HUES6 (cell line): ENCODE measurements at regions not wholly inside any gene's neighbourhood (a gene's known extent, or its start where the extent isn't known, plus 50 kb on each side); places are given as distances from the start of the nearest gene placed in this dataset.
"Not testable (repeated sequence)": the region's sequence is repeated elsewhere in the genome, so short reads cannot be mapped to it uniquely, and the experiment has no call there.

Experiments used
- H3K27ac ChIP-seq: 2 replicates; pipeline ENCODE4 v1.7.0; 2013; ENCODE audit warnings: low read depth, mild to moderate bottlenecking, low read length, inconsistent platforms
- H3K27me3 ChIP-seq: 2 replicates; pipeline ENCODE4 v1.6.1; 2013; ENCODE audit warnings: low read length; ENCODE audit not compliant: control insufficient read depth, insufficient read depth
- H3K36me3 ChIP-seq: 2 replicates; pipeline ENCODE4 v1.6.1; 2013; ENCODE audit warnings: low read length; ENCODE audit not compliant: control insufficient read depth, insufficient read depth
- H3K4me1 ChIP-seq: 2 replicates; pipeline ENCODE4 v1.6.1; 2013; ENCODE audit warnings: low read length; ENCODE audit not compliant: control insufficient read depth, insufficient read depth
- H3K4me3 ChIP-seq: 2 replicates; pipeline ENCODE4 v1.5.1; 2013; ENCODE audit warnings: low read depth, low read length
- H3K9ac ChIP-seq: one replicate; pipeline ENCODE4 v1.6.1; 2013; ENCODE audit warnings: mild to moderate bottlenecking, low read length
- H3K9me3 ChIP-seq: 2 replicates; pipeline ENCODE4 v1.6.1; 2013; ENCODE audit warnings: low read depth, low read length; ENCODE audit not compliant: control insufficient read depth, insufficient read depth

- H3K36me3 ChIP-seq: no peaks in the 10 kb centered on the region
- H3K4me1 ChIP-seq: peaks cover 13% of the 10 kb centered on the region
- H3K9ac ChIP-seq: no peak overlapping the region
- H3K27ac ChIP-seq: no peak overlapping the region
- no peaks in the 10 kb centered on the region for H3K9me3 ChIP-seq
- H3K4me3 ChIP-seq: no peak overlapping the region
- no peaks in the 10 kb centered on the region for H3K27me3 ChIP-seq
Observed at GRCh38 chr2:216932863-216933548, 73.1 kb upstream of the TNP1 start.

- Histone ChIP-seq H3K27me3 (no peaks in the 10 kb centered on the region), H3K9me3 (no peaks in the 10 kb centered on the region), H3K36me3 (no peaks in the 10 kb centered on the region), H3K4me1 (peaks cover 13% of the 10 kb centered on the region), H3K9ac (no peak overlapping the region), H3K27ac (no peak overlapping the region), H3K4me3 (no peak overlapping the region)
Observed at GRCh38 chr2:216932113-216932862, 72.4 kb upstream of the TNP1 start.

GRCh38 chr2:216930716-216931115 is 70.9 kb upstream of the TNP1 start:
- Histone ChIP-seq H3K27me3 (no peaks in the 10 kb centered on the region), H3K9ac (no peak overlapping the region), H3K27ac (no peak overlapping the region), H3K9me3 (no peaks in the 10 kb centered on the region), H3K4me3 (no peak overlapping the region), H3K4me1 (peaks cover 13% of the 10 kb centered on the region), H3K36me3 (no peaks in the 10 kb centered on the region)

- H3K27me3 ChIP-seq, H3K9ac ChIP-seq, H3K27ac ChIP-seq, H3K4me3 ChIP-seq, H3K36me3 ChIP-seq, H3K9me3 ChIP-seq: not testable (repeated sequence)
- peaks cover 16% of the 10 kb centered on the region for H3K4me1 ChIP-seq
Observed at GRCh38 chr2:216929338-216929737, 69.5 kb upstream of the TNP1 start.

- no peak overlapping the region for H3K9ac ChIP-seq
- no peaks in the 10 kb centered on the region for H3K36me3 ChIP-seq
- no peak overlapping the region for H3K27ac ChIP-seq
- no peaks in the 10 kb centered on the region for H3K27me3 ChIP-seq
- H3K4me1 ChIP-seq: peaks cover 11% of the 10 kb centered on the region; the same call in 1 of the 2 replicates
- H3K4me3 ChIP-seq: no peak overlapping the region
- H3K9me3 ChIP-seq: no peaks in the 10 kb centered on the region
Observed at GRCh38 chr2:216927163-216927562, 67.3 kb upstream of the TNP1 start.

- no peak overlapping the region for H3K27ac ChIP-seq
- H3K4me1 ChIP-seq: peaks cover 9% of the 10 kb centered on the region; the same call in 1 of the 2 replicates
- H3K9me3 ChIP-seq: no peaks in the 10 kb centered on the region
- no peak overlapping the region for H3K9ac ChIP-seq
- H3K36me3 ChIP-seq: no peaks in the 10 kb centered on the region
- no peak overlapping the region for H3K4me3 ChIP-seq
- no peaks in the 10 kb centered on the region for H3K27me3 ChIP-seq
Observed at GRCh38 chr2:216925636-216926366, 65.9 kb upstream of the TNP1 start.

GRCh38 chr2:216925006-216925405 is 65.1 kb upstream of the TNP1 start:
- no peaks in the 10 kb centered on the region for H3K27me3 ChIP-seq
- no peak overlapping the region for H3K9ac ChIP-seq
- no peak overlapping the region for H3K27ac ChIP-seq
- H3K4me1 ChIP-seq: peaks cover 9% of the 10 kb centered on the region; the same call in 1 of the 2 replicates
- H3K4me3 ChIP-seq: no peak overlapping the region
- no peaks in the 10 kb centered on the region for H3K36me3 ChIP-seq
- no peaks in the 10 kb centered on the region for H3K9me3 ChIP-seq

GRCh38 chr2:216923706-216924105 is 63.8 kb upstream of the TNP1 start:
- no peak overlapping the region for H3K9ac ChIP-seq
- H3K27me3 ChIP-seq: no peaks in the 10 kb centered on the region
- no peaks in the 10 kb centered on the region for H3K36me3 ChIP-seq
- no peak overlapping the region for H3K27ac ChIP-seq
- no peak overlapping the region for H3K4me3 ChIP-seq
- H3K4me1 ChIP-seq: peaks cover 9% of the 10 kb centered on the region; the same call in 1 of the 2 replicates
- H3K9me3 ChIP-seq: no peaks in the 10 kb centered on the region

- Histone ChIP-seq H3K27ac (no peak overlapping the region), H3K36me3 (no peaks in the 10 kb centered on the region), H3K4me1 (peaks cover 9% of the 10 kb centered on the region; the same call in 1 of the 2 replicates), H3K9me3 (no peaks in the 10 kb centered on the region), H3K27me3 (no peaks in the 10 kb centered on the region), H3K9ac (no peak overlapping the region), H3K4me3 (no peak overlapping the region)
Observed at GRCh38 chr2:216922175-216922780, 62.4 kb upstream of the TNP1 start.

- H3K36me3 ChIP-seq: no peaks in the 10 kb centered on the region
- H3K27ac ChIP-seq: no peak overlapping the region
- H3K4me1 ChIP-seq: peaks cover 9% of the 10 kb centered on the region; the same call in 1 of the 2 replicates
- no peaks in the 10 kb centered on the region for H3K9me3 ChIP-seq
- H3K9ac ChIP-seq: no peak overlapping the region
- no peak overlapping the region for H3K4me3 ChIP-seq
- H3K27me3 ChIP-seq: no peaks in the 10 kb centered on the region
Observed at GRCh38 chr2:216920937-216921456, 61.1 kb upstream of the TNP1 start.
